HUDEP-2 (cell line): ENCODE measurements at regions not wholly inside any gene's neighbourhood (a gene's known extent, or its start where the extent isn't known, plus 50 kb on each side); places are given as distances from the start of the nearest gene placed in this dataset.

ENCODE experiments used
- DNase-seq, 76 experiments: peaks; one replicate each; lab custom pipeline; 2025; ENCODE audit not compliant: unreplicated experiment in 76 of 76; lab: John Stamatoyannopoulos, UW

- DNase-seq, result no peak
These were observed 218.5 kb downstream of the PRL start for GRCh38 chr6:22078288-22078687.

GRCh38 chr6:22078802-22079545, 217.9 kb downstream of the PRL start:
- DNase-seq, result no peak

GRCh38 chr6:22079783-22080182, 217.1 kb downstream of the PRL start:
- DNase-seq, result no peak

- DNase-seq, result no peak
These were observed 215.1 kb downstream of the PRL start for GRCh38 chr6:22081709-22082108.

- DNase-seq, result no peak
These were observed 214.6 kb downstream of the PRL start for GRCh38 chr6:22082218-22082617.

- no peak for DNase-seq
These were observed 213.7 kb downstream of the PRL start for GRCh38 chr6:22083119-22083518.

GRCh38 chr6:22087960-22088706, 208.7 kb downstream of the PRL start:
- DNase-seq, result no peak

- no peak for DNase-seq
These were observed 205.3 kb downstream of the PRL start for GRCh38 chr6:22091424-22091948.

GRCh38 chr6:22095836-22096235, 201.0 kb downstream of the PRL start:
- no peak for DNase-seq

- no peak for DNase-seq
These were observed 198.2 kb downstream of the PRL start for GRCh38 chr6:22098601-22099031.

- no peak for DNase-seq
These were observed 197.6 kb downstream of the PRL start for GRCh38 chr6:22099231-22099630.

- no peak for DNase-seq
These were observed 196.9 kb downstream of the PRL start for GRCh38 chr6:22099923-22100322.

- no peak for DNase-seq
These were observed 195.7 kb downstream of the PRL start for GRCh38 chr6:22101163-22101562.

GRCh38 chr6:22102671-22103070, 194.2 kb downstream of the PRL start:
- DNase-seq, result no peak

GRCh38 chr6:22106451-22106850, 190.4 kb downstream of the PRL start:
- no peak for DNase-seq

GRCh38 chr6:22106961-22107360, 189.9 kb downstream of the PRL start:
- no peak for DNase-seq

GRCh38 chr6:22108199-22108598, 188.6 kb downstream of the PRL start:
- no peak for DNase-seq

GRCh38 chr6:22110061-22110460, 186.8 kb downstream of the PRL start:
- no peak for DNase-seq

GRCh38 chr6:22112461-22112860, 184.4 kb downstream of the PRL start:
- no peak for DNase-seq

- DNase-seq, result no peak
These were observed 183.6 kb downstream of the PRL start for GRCh38 chr6:22113026-22113766.

- DNase-seq, result no peak
These were observed 181.3 kb downstream of the PRL start for GRCh38 chr6:22115559-22115958.
